ENCODE measurements at regions not wholly inside any gene's neighbourhood (a gene's known extent, or its start where the extent isn't known, plus 50 kb on each side); places are given as distances from the start of the nearest gene placed in this dataset.

DNA sequence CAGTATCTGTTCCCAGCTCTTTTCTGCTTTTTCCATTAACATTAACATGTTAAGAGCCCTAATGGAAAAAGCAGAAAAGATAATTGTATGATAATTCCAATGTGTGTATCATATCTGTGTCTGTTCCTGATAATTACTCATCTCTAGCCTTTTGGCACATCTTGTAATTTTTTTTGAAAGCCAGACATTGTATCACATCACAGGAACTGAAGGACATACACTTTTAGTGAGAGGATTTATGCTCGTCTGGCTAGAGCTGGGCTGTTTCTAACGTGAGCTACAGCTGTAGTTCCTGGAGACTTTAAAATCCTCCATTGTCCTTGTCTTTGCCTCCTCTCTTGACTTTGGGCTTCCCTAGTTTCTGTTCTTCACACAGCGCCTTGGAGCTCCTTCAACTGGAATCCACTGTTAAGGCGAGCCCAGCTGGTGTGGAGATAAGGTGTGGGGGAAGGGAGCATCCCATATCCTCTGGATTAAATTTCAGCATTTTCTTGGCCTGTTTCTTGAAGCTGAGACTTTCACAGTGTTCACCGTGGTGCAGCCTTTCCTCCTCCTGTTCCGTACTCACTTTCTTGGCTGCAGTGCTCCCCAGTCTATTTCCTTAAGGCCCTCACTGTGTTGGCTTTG is 211.5 kb downstream of the GALR1 start:
- Histone ChIP-seq H3K4me3 (ENCODE audit: low read depth in 1 of 2, low read length in 2 of 2) (no peak overlapping the region), H3K9me3 (ENCODE audit: insufficient read depth, low read length, severe bottlenecking) (no peaks in the 10 kb centered on the region), H3K36me3 (ENCODE audit: insufficient read depth, low read length) (no peaks in the 10 kb centered on the region), H3K4me1 (ENCODE audit: insufficient read depth, low read length) (no peaks in the 10 kb centered on the region), H4K20me1 (ENCODE audit: insufficient read depth, low read length) (no peaks in the 10 kb centered on the region), H3K27ac (ENCODE audit: low read length) (no peak overlapping the region), H3K9ac (ENCODE audit: low read depth, low read length) (no peak overlapping the region), H3K27me3 (ENCODE audit: insufficient read depth, low read length, poor library complexity) (no peaks in the 10 kb centered on the region), H2AFZ (ENCODE audit: low read depth, low read length) (no peak overlapping the region), H3K79me2 (ENCODE audit: insufficient read depth, low read length) (no peaks in the 10 kb centered on the region), H3K4me2 (ENCODE audit: insufficient read depth, low read length) (no peak overlapping the region)
- DNase-seq (no peak), ATAC-seq (ENCODE audit: insufficient read depth, low read depth) (no peak)
- no peak for TF ChIP-seq EZH2 (IDR thresholded peaks at IDR 0.05; ENCODE audit: borderline replicate concordance, low read depth, low read length, severe bottlenecking)
- TF ChIP-seq, protein P1, sequence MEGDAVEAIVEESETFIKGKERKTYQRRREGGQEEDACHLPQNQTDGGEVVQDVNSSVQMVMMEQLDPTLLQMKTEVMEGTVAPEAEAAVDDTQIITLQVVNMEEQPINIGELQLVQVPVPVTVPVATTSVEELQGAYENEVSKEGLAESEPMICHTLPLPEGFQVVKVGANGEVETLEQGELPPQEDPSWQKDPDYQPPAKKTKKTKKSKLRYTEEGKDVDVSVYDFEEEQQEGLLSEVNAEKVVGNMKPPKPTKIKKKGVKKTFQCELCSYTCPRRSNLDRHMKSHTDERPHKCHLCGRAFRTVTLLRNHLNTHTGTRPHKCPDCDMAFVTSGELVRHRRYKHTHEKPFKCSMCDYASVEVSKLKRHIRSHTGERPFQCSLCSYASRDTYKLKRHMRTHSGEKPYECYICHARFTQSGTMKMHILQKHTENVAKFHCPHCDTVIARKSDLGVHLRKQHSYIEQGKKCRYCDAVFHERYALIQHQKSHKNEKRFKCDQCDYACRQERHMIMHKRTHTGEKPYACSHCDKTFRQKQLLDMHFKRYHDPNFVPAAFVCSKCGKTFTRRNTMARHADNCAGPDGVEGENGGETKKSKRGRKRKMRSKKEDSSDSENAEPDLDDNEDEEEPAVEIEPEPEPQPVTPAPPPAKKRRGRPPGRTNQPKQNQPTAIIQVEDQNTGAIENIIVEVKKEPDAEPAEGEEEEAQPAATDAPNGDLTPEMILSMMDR (IDR thresholded peaks at IDR 0.05; ENCODE audit: borderline replicate concordance, extremely low read depth, low read length, poor library complexity, severe bottlenecking): no peak

DNA sequence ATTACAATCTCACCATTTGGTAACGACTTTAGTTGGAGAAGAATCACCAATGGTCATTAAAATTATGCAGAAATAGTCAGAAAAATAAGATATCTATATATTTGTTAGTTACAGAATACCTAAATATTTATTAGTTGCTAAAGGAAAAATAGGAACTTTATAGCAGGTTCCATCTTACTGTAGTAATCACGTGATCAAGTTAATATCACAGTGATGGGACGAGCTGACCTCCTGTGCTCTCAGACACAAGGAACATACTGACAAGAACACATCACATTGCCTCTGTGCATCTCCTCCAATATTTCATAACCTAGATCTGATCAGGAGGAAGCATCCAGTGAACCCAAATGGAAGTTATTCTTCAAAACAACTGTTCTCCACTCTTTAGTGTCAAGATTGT is 215.3 kb downstream of the GALR1 start:
- Histone ChIP-seq H2AFZ (ENCODE audit: low read depth, low read length) (no peak overlapping the region), H3K9me3 (ENCODE audit: insufficient read depth, low read length, severe bottlenecking) (no peaks in the 10 kb centered on the region), H3K9ac (ENCODE audit: low read depth, low read length) (no peak overlapping the region), H3K27me3 (ENCODE audit: insufficient read depth, low read length, poor library complexity) (no peaks in the 10 kb centered on the region), H4K20me1 (ENCODE audit: insufficient read depth, low read length) (no peaks in the 10 kb centered on the region), H3K36me3 (ENCODE audit: insufficient read depth, low read length) (no peaks in the 10 kb centered on the region), H3K27ac (ENCODE audit: low read length) (no peak overlapping the region), H3K4me2 (ENCODE audit: insufficient read depth, low read length) (no peak overlapping the region), H3K4me3 (ENCODE audit: low read depth in 1 of 2, low read length in 2 of 2) (no peak overlapping the region), H3K4me1 (ENCODE audit: insufficient read depth, low read length) (no peaks in the 10 kb centered on the region), H3K79me2 (ENCODE audit: insufficient read depth, low read length) (no peaks in the 10 kb centered on the region)
- no peak for ATAC-seq (ENCODE audit: insufficient read depth, low read depth)
- TF ChIP-seq, protein P1 (IDR thresholded peaks at IDR 0.05; ENCODE audit: borderline replicate concordance, extremely low read depth, low read length, poor library complexity, severe bottlenecking): no peak
- TF ChIP-seq EZH2 (IDR thresholded peaks at IDR 0.05; ENCODE audit: borderline replicate concordance, low read depth, low read length, severe bottlenecking): no peak
- DNase-seq: no peak

DNA sequence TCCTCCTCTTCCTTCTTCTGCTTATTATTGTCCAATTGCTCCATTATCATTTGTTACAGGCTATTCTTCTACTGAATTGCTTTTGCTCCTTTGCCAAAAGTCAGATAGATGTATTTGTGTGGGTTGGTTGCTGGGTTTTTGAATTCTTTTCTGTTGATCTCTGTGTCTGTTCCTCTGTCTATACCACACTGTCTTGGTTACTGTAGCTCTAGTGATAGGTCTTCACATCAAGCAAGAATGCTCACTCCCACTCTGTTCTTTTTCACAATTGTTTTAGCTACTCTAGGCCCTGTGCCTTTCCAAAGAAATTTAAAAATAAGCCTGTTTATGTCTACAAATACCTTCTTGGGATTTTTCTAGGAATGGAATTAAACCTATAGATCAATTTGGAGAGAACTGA is 217.2 kb downstream of the GALR1 start:
- Histone ChIP-seq H3K27me3 (ENCODE audit: insufficient read depth, low read length, poor library complexity) (no peaks in the 10 kb centered on the region), H3K9me3 (ENCODE audit: insufficient read depth, low read length, severe bottlenecking) (no peaks in the 10 kb centered on the region), H3K9ac (ENCODE audit: low read depth, low read length) (no peak overlapping the region), H3K4me3 (ENCODE audit: low read depth in 1 of 2, low read length in 2 of 2) (no peak overlapping the region), H2AFZ (ENCODE audit: low read depth, low read length) (no peak overlapping the region), H3K27ac (ENCODE audit: low read length) (no peak overlapping the region), H3K4me1 (ENCODE audit: insufficient read depth, low read length) (no peaks in the 10 kb centered on the region), H3K79me2 (ENCODE audit: insufficient read depth, low read length) (no peaks in the 10 kb centered on the region), H3K36me3 (ENCODE audit: insufficient read depth, low read length) (no peaks in the 10 kb centered on the region), H3K4me2 (ENCODE audit: insufficient read depth, low read length) (no peak overlapping the region), H4K20me1 (ENCODE audit: insufficient read depth, low read length) (no peaks in the 10 kb centered on the region)
- no peak for DNase-seq
- TF ChIP-seq, protein P1 (IDR thresholded peaks at IDR 0.05; ENCODE audit: borderline replicate concordance, extremely low read depth, low read length, poor library complexity, severe bottlenecking): no peak
- TF ChIP-seq EZH2 (IDR thresholded peaks at IDR 0.05; ENCODE audit: borderline replicate concordance, low read depth, low read length, severe bottlenecking): no peak
- ATAC-seq (ENCODE audit: insufficient read depth, low read depth): no peak

Measured in DND-41 (cell line).